GM18858 (cell line): ENCODE measurements at regions not wholly inside any gene's neighbourhood (a gene's known extent, or its start where the extent isn't known, plus 50 kb on each side); places are given as distances from the start of the nearest gene placed in this dataset.

Source experiments
- ATAC-seq: cut with Tn5 transposase; IDR thresholded peaks from one replicate; pipeline ENCODE4 v1.9.1; 2021; ENCODE audit not compliant: unreplicated experiment

DNA sequence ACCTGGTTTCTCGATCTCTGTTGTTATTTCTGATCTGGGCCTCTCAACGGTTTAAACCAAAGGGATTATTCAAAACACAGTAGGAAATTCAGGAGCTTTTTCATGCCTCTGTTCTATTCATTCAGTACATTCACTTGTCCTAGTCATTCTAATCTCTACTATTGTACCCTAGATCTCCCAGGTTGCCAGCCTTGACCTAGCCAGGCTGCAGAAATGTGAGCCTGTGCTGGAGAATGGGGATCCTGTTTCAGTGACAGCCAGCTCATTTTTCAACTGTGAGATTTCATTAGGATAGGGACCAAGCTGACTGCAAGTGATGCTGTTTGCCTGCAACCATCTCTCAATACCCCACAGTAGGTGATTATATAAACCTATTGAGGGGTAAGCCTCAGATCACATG is 186.2 kb downstream of the CMPK2 start:
- ATAC-seq = no peak

DNA sequence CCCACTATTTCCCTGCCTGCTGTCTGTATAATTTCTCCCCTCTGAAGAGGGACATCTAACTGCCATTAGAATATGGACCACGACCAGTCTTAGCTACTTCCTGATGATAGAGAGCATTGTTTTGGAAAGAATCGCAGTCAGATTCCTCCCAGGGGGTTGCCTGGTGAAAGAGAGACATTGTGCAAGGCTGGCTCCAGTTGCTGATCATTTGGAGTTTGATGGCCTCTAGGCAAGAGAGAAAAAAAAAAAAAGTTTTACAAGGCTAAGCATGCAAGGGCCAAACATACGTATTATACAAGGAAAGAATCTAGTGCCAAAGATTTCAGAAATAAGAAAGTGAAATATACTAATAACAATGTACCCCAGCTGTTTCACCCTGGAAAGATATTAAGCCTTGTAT is 182.2 kb downstream of the CMPK2 start:
- no peak for ATAC-seq

DNA sequence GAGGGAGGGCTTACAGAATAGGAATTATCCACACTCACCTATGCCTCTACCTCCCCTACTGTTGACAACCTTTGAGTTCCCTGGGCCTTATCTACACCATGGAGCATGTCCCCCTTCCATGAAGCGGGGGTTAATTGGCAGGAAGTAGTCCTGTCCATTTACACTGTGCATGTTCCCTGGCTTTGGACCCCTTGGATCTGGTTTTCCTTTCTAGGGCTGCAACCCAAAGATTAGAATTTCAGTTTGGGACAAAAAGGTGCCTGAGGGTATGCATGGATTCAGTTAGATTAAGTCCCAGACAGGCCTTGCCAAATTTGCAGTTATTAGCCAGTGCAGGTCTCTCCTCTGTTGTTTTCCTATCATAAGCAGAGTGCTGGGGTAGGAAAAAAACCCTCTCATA is 180.3 kb downstream of the CMPK2 start:
- ATAC-seq = no peak

DNA sequence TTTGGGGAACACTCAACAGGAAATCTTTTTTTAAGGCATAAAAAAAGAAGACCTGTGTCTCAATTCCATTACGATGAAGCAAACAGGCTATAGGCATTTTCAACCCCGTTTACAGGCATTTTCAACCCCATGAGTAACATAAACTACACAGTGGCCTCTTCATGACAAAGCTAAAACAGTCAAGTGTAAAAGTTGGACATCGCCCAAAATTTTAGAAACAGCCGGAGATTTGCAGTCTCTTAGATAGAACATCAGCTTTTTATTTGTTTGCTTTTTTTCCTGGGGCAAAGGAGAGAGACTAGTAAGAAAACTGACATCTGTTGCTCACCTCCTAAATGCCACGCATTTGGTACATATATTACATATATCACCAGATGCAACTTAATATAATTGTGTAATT is 173.7 kb downstream of the CMPK2 start:
- no peak for ATAC-seq

DNA sequence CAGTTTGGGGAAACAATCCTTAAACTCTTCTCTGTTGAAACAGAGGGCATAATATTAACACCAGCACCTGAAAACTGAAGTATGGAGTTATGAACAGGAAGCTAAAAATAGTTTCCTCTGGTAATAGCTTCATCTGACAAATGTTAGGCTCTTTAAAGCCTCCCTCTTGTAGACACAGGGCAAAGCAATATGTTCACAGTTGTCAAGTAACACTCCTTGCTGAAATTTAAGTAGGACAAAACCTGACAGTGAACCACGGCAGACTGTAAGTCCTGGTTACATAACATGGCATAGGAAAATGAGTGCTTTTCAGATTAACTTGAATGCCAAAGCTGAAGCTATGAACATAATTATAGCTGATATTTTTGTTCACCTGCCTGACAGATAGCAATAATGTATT is 172.9 kb downstream of the CMPK2 start:
- ATAC-seq = no peak

DNA sequence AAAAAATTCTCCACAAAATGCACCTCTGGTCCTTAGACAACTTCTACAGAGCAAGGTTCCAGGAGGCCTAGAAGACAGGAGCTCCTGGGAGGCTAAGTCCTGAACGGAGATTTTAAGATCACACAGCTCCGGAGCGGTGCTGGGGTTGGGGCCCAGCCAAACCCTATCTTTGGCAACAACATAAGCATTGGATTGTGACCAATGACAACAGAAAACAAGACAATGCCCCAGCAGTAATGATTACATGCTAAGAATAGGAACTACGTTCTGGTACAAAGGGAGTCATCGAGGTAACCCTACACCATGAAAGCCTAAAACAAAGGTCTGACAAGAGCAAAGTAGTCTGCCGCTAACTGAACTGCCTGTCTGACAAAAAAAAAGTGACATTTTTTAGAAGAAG is 171.2 kb downstream of the CMPK2 start:
- ATAC-seq = no peak

DNA sequence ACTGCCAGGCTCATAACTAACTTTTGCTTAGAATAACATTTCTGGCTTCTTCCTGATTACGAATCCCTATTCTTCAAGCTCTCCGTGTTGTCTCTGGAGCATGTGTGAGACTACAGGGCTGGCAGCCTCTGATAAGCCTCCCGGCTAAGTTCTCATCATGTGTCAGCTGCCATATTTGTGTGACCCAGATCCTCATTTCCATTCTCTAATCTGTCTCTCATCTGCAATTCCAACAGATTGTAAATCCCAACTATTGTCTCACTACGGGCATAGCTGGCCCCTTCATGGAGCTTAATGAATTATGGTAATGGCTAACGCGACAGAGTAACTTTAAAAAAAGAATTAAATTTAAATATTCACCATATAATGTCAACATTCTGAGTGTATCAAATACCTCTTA is 165.4 kb downstream of the CMPK2 start:
- no peak for ATAC-seq

DNA sequence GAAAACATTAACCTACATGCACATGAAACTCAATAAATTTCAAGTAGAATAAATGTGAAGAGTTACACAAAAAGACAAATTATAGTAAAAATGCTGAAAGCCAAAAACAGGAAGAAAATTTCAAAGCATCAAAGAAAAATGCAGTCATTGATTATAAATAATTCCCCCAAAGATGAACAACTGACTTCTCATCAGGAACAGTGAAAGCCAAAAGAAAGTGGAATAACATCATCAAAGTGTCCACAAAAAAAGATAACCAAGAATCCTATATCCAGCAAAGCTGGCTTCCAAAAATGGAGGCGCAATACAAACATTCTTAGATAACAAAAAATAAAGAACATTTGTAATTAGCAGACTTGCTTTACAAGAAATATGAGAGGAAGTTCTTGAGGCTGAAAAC is 161.6 kb downstream of the CMPK2 start:
- no peak for ATAC-seq

GRCh38 chr2:6721395-6721794 is 144.3 kb downstream of the CMPK2 start:
- ATAC-seq = no peak

DNA sequence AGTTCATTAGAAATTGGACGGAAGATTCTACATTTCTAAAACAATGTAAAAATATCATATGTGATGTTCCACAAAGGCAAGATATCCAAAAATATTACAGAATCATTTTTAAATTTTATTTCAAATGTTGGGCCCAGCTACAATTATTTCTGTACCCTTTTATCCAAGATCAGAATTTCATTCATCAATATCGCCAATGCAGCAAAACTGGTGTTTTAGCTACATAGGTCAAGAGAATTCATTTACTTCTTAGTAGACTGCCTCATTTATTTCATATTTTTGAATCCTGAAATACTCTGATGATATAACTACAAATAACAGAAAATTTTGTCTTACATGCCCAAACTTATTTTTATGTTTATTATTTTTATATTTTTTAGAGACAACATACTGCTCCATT is 143.1 kb downstream of the CMPK2 start:
- no peak for ATAC-seq

DNA sequence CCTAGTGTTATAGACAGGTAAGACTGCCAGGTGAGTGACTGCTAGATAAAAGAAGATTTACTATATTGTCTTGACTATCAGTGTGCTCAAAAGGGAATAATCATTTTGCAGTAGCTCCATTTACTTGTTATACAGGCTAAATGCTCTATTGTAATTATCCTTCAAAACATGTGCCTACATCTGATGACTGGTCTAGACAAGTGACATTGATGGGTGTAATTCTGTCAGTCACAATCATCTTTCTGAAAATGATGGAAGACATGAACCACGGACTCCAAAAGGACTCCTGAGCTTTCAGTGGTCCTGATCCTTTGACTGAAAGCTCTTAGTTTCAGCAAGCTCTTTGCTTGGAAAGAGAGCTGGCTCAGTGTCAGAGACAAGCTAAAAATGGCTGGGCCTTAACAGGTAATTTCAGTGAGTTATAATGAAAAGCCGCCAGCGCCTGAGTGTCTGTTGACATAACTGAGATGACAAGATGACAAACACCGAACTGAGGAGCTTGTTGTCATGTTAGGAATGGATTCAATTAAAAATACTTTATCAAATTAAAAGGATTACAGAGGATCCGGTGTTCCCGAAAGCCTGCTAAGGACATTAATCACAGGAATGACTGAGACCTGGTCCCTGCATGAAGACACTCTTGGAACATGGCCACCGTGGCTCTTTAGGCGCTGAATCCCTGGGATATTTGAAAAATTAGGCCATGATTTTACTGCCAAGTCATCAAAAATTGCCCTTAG is 141.7 kb downstream of the CMPK2 start:
- ATAC-seq = no peak

DNA sequence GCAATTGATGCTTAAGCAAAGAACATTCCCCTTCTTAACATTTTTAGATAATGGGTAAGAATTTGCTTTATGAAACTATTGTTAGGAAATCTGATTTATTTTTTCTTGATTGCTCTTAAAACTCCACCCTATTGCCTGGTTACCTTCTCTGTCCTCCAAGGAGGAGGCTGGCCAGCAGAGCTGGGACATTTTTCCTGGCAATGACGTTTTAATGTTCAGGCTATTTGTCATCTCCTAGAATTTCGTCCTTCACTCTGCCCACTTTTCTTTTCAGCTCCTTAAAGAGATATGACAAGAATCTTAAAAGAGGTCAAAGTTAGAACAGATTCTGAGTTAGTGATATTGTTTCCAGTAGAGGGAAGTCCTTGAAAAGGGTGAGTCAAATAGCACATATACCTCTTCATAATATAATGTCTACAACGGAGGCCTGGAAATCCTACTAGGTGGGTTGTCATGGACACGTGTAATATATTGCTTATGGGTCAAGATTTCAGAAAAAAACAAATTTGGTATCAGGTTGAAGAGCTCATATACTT is 141.0 kb downstream of the CMPK2 start:
- no peak for ATAC-seq

- no peak for ATAC-seq
These were observed 137.6 kb downstream of the CMPK2 start for GRCh38 chr2:6728156-6728555.

DNA sequence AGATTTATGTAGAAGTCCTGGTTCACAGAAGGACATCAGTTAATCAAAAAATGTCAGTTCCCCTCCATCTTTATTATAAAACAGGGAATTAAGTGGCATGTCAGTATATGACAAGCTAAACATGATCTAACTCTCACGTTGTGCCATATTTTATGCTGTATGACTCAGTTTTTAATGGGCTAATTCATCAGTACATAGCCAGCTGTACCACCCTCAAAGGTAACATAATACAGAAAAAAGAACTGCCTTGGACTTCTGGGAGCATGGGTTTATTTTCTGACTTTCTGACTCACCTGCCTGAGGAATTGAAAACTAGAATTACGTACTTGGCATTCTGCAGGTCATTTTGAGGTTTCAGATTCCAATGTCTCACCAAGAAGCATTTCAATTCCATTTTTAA is 135.7 kb downstream of the CMPK2 start:
- ATAC-seq = no peak

DNA sequence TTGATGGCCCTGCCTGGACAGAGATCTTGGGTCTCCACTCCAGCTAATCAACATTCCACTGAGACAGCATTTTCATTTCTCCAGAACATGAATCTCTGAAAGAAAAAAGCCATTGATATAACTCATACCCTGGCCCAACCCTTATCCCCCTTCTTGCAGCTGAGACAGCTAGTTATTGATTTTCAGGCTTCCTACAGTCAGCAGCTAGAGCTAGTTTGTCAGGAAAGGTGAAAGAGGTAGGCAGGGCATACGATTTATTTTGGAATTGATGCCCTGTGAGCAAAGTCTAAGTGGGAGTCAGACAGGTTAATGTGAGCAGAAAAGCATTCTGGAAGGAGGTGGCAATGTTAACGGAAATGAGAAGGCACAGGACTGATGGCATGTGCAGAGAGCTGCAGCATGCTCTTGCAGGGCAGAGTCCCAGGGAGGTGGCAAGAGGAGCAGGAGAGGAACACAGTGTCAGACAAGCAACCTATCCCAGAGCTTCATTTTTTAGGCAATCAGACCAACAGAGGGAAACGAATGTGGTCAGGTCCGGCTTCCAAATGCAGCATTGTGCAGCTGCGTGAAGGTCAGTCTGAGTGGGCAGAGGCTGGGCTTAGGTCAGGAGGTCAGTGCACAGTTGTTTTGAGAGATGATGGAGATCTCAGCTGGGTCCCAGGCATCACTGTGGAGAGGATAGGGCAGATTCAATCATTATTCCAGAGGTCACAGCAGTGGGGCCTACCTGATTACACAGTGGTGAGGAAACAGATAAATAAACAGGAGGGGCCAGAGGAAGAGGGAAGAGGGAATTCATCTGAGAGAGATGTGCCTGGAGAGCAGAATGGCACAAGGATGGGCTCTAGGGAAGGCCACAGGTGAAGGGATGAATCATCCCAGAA is 134.8 kb downstream of the CMPK2 start:
- ATAC-seq = no peak

GRCh38 chr2:6739547-6739946 is 126.2 kb downstream of the CMPK2 start:
- ATAC-seq = no peak

GRCh38 chr2:6741229-6741628 is 124.5 kb downstream of the CMPK2 start:
- ATAC-seq = no peak

GRCh38 chr2:6744038-6744437 is 121.7 kb downstream of the CMPK2 start:
- no peak for ATAC-seq

DNA sequence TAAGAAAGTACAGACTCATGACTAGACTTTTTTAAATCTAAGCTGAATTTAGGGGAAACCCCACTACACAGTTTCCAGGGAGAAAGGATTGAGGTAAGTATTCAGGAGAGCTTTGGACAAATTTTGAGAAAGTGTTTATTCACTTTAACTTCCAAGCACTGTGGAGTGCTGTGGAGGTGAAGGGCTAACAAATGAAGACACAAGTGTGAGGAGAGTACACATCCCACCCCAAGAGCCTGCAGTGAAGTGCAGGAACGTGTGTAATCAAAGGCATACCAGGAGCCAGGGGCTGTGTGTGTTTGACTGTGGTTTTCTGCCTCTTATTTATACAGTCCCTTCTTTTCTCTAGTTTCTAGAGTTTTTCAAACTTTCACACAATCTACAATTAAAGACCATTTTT is 118.3 kb downstream of the CMPK2 start:
- no peak for ATAC-seq

DNA sequence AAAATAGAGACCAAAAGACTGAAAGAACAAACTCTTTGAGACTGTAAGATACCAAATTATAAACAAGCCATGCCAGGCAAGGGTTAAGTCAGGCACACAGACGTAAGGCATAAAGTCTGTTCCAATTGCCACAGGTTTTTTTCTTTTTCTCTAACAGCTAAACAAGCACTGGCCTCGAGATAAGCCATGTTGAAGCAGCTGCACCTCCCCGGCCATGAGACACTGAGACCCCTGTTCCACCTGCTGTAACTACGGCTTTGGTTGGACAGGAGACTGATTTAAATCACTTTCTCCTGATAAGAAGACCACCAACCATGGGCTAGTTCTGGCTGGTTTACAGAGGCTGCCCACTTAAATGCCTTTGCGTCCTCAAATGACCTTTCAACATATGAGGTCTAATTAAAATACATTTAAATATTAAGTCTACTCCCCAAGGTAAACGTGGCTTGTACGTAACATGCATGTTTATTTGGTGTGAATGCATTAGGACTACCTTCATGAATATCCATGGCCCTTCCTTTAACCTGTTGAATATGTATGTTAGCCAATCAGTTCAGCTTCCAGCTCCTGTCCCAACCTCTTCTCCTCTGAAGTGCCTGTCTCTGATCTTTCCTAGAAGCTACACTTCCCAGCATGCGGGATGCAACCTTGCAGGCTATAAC is 117.2 kb downstream of the CMPK2 start:
- no peak for ATAC-seq

- ATAC-seq = no peak
These were observed 115.7 kb downstream of the CMPK2 start for GRCh38 chr2:6749962-6750361.
